ENCODE measurements at regions not wholly inside any gene's neighbourhood (a gene's known extent, or its start where the extent isn't known, plus 50 kb on each side); places are given as distances from the start of the nearest gene placed in this dataset.
"Not testable (repeated sequence)": the region's sequence is repeated elsewhere in the genome, so short reads cannot be mapped to it uniquely, and the experiment has no call there.

DNA sequence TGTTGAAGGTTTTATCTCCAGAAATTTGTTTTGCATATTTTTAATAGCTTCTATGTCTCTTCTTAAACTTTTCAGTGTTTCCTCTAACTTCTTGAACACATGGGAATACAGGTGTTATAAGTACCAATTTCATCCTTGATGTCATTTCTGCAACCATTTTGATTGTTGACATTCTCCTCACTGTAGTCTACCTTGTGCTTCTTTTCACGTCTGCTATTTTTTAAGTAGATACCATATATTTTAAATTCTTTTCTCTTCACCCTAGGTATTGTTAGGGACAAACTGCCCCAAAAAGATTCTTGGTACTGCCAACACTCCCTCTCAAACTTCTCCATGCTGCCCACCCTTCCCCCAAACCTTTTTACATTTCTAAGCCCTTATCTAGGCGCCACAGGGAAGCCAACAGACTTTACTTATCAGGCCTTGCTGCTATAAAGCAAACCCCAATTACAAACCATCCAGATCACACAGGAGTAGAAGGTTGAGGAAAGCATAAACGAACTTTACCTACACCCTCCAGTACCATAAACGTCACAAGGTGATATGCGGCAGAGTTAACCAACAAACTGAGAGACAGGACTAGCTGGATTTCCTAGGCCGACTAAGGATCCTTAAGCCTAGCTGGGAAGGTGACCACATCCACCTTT lies 1165.3 kb downstream of the TAF11L14 start:
- no peak for DNase-seq (ENCODE audit: low spot score)

DNA sequence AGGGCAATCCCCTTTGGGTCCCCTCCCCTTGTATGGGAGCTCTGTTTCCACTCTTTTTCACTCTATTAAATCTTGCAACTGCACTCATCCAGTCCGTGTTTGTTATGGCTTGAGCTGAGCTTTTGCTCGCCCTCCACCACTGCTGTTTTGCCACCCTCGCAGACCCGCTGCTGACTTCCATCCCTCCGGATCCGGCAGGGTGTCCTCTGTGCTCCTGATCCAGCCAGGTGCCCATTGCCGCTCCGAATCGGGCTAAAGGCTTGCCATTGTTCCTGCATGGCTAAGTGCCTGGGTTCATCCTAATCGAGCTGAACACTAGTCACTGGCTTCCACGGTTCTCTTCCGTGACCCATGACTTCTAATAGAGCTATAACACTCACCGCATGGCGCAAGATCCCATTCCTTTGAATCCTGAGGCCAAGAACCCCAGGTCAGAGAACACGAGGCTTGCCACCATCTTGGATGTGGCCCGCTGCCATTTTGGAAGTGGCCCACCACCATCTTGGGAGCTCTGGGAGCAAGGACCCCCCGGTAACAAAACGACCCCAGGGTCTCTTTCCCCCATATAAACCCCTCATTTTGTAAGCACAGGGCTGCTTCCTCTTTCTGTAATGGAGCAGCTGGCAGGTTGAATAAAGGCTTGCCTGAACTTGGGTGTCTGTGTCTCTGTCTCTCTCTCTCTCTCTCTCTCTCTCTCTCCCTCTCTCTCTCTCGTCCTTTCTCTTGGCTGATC lies 1166.2 kb downstream of the TAF11L14 start:
- no peak for DNase-seq (ENCODE audit: low spot score)

DNA sequence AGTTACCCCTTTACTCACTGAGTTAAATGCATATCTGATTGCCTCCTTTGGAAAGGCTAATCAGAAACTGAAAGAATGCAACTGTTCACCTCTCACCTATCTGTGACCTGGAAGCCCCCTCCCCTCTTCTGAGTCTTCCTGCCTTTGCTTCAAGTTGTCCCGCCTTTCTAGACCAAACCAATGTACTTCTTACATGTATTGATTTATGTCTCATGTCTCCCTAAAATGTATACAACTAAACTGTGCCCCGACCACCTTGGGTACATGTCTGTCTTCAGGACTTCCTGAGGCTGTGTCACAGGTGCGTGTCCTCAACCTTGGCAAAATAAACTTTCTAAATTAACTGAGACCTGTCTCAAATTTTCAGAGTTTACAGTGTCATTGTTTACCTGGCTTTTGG lies 1167.2 kb downstream of the TAF11L14 start:
- not testable (repeated sequence) for DNase-seq (ENCODE audit: low spot score)

DNA sequence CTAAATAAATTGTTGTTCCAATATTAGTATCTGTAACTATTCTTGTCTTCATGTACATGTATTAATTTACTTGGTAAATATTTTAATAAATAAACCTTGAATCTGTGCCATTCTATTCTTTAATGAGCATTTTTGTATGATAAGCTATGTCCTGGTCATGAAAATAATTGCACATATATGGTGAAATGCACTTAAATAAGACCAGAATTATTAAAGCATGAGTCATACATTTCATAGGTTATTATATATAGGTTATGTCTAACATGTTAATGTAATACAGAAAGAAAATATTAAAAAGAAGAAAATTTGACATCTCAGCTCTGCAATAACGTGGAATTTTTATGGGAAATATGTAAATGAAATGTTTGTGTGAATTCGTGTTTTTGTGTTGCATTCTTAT lies 1168.1 kb downstream of the TAF11L14 start:
- no peak for DNase-seq (ENCODE audit: low spot score)

- DNase-seq (ENCODE audit: low spot score) = no peak
Observed at GRCh38 chr5:18805376-18805775, 1171.1 kb downstream of the TAF11L14 start.

GRCh38 chr5:18807256-18808149 lies 1173.2 kb downstream of the TAF11L14 start:
- no peak for DNase-seq (ENCODE audit: low spot score)

- DNase-seq (ENCODE audit: low spot score) = no peak
Observed at GRCh38 chr5:18811661-18812060, 1176.3 kb downstream of the CDH18 start.

DNA sequence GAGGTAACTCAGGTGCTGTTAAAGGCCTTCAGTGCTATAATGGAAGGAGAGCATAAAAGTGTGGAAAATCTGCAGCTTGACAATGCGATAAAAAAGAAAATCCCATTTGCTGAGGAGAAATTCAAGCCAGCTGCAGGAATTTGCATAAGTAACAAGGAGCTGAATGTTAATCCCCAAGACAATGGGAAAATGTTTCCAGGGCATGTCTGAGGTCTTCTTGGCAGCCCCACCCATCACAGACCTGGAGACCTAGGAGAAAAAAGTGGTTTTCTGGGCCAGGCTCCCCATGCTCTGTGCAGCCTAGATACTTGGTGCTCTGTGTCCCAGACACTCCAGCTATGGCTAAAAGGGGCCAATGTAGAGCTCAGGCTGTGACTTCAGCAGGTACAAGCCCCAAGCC lies 1159.6 kb downstream of the CDH18 start:
- no peak for DNase-seq (ENCODE audit: low spot score)

DNA sequence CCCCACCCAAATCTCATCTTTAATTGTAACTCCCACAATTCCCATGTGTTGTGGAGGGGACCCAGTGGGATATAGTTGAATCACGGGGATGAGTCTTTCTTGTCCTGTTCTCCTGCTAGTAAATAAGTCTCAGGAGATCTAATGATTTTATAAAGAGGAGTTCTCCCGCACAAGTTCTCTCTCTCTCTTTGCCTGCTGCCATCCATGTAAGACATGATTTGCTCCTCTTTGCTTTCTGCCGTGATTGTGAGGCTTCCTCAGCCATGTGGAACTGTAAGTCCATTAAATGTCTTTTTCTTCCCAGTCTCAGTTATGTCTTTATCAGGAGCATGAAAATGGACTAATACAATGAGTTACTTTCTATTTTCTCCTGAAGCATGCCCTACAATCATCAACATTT lies 1158.5 kb downstream of the CDH18 start:
- no peak for DNase-seq (ENCODE audit: low spot score)

DNA sequence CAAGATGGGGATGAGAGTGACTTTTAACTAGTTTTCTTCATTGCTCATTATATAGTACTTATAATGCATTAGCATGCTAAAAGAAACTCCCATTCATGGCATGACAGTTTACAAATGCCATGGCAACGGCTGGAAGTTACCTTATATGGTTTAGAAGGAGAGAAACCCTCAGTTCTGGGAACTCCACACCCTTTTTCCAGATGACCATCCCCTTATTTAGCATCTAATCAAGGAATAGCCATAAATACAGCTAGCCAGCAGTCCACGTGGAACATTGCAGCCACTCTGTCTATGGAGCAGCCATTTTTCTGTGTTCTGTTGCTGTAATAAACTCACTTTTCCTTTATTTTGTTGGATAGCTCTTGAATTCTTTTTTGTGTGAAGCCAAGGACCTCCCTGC lies 1137.8 kb downstream of the CDH18 start:
- no peak for DNase-seq (ENCODE audit: low spot score)

DNA sequence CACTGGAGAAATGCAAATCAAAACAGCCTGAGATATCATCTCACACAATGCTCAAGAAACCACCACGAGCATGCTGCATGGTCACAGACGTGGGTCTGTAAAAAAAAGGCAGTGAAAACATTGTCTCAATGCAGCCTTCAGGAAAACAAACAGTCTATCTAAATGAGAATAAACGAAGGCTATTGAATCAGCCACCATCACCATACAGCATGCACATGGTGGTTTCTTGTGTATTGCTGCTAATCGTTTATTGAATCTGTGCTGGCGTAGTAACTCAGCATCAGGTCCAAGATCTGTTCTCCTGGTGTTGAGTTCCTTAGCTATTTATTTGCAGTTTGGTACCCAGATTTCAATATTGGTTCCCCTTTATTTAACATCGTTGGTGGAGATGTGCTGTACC lies 1115.0 kb downstream of the CDH18 start:
- no peak for DNase-seq (ENCODE audit: low spot score)

DNA sequence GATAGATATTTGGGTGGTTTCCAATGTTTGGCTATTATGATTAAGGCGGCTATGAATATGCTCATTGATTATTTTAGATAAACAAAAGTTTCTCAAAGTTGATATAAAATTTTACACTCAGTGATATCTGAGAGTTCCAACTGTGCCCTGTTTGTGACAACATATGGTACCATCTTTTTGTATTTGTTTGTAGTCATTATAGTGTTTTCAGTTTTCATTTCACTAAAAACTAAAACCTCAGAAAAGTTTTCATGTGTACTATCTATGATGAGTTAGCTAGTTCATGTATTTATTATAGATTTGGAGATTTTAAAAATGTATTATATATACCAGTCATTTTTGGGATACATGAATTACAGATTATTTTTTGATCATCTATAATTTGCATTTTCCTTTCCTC lies 1111.4 kb downstream of the CDH18 start:
- no peak for DNase-seq (ENCODE audit: low spot score)

GRCh38 chr5:18881615-18882014 lies 1106.4 kb downstream of the CDH18 start:
- no peak for DNase-seq (ENCODE audit: low spot score)

DNA sequence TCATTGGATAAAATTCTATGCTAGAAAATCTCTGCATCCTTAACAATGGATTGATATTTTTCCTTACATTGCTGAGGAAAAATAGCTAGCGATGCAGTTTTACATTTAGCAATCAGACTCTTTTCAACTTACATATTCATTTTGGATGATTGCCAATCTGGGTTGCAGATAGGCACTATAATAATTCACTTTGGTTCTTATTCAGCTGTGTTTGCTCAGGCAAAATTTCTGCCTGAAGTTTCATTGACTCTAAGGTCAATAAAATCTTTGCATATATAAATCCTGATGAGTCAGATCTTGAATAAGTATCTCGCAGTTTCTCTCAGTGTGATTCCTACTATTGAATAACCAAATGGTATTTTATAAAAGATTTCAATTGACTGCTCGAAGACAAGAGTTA lies 1105.8 kb downstream of the CDH18 start:
- no peak for DNase-seq (ENCODE audit: low spot score)

- no peak for DNase-seq (ENCODE audit: low spot score)
Observed at GRCh38 chr5:18888821-18889220, 1099.2 kb downstream of the CDH18 start.

DNA sequence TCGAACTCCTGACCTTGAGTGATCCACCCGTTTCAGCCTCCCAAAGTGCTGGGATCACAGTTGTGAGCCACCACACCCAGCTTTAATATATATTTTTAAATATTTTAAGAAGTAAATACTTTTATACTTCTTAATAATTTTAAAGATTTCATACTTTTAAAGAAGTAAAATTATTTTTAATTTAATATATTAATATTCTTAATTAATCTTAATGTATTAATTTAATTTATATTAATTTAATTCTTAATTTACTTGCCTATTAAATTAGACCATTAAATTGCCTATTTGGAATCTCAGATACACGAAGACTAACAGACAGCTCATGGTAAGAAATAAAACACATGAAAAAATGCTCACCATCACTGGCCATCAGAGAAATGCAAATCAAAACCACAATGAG lies 1087.4 kb downstream of the CDH18 start:
- DNase-seq (ENCODE audit: low spot score) = no peak

- DNase-seq (ENCODE audit: low spot score) = no peak
Observed at GRCh38 chr5:18920966-18921365, 1067.0 kb downstream of the CDH18 start.

DNA sequence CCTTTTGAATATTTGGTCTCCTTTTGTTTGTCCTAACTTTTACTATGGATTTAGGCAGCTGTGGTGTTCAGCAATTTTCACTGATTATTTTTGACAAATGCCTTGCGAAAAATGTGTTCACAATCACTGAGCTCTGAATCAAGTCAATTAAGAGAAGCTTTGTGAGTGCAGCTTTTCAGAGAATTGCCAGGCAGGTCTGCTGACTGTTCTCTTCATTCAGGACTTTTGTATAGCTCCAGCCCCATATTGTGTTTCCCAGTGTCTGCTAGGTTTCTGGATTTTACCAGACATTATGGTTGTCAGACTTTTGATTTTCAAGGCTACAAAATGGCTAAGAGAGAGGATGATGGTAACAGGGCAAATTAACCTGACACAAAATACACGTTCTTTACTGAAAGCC lies 1055.9 kb downstream of the CDH18 start:
- DNase-seq (ENCODE audit: low spot score) = no peak

GRCh38 chr5:18944771-18945170 lies 1043.2 kb downstream of the CDH18 start:
- DNase-seq (ENCODE audit: low spot score) = no peak

DNA sequence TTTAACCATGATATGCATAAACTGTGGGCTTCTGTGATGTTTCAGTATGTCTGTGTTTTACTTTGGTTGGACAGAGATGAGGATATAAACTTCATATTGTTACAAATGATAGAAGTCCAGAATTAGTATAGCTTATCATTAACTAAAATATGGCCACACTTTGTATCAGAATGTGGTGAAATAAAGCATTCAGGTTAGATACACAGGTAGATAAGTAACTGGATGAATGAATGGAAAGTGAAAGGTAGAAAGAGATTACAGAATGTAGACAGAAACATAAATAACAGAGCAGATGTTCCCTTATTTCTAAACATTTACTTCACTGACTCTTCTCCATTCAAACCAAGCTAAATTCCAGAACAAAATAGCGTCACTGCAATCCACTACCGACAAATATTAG lies 1033.8 kb downstream of the CDH18 start:
- no peak for DNase-seq (ENCODE audit: low spot score)

- DNase-seq (ENCODE audit: low spot score) = no peak
Observed at GRCh38 chr5:18959535-18959934, 1028.5 kb downstream of the CDH18 start.

- DNase-seq (ENCODE audit: low spot score) = no peak
Observed at GRCh38 chr5:18961234-18961633, 1026.8 kb downstream of the CDH18 start.

GRCh38 chr5:18965893-18966292 lies 1022.1 kb downstream of the CDH18 start:
- DNase-seq (ENCODE audit: low spot score) = no peak
